Ovary (tissue), 3 donors: ENCODE measurements at regions not wholly inside any gene's neighbourhood (a gene's known extent, or its start where the extent isn't known, plus 50 kb on each side); places are given as distances from the start of the nearest gene placed in this dataset.

Source experiments
- CTCF ChIP-seq, 3 donors: fragments of 450-650 bp in 2 of 3; fragments of 200-600 bp in 1 of 3; IDR thresholded peaks; one replicate each; pipeline versions ENCODE4 v1.5.1 to v1.8.0; 2016 to 2022; ENCODE audit warnings: antibody characterized with exemption in 3 of 3, mild to moderate bottlenecking in 1 of 3
- POLR2A ChIP-seq: fragments of 450-650 bp; IDR thresholded peaks from one replicate; pipeline ENCODE4 v1.6.1; 2017; ENCODE audit warnings: antibody characterized with exemption, mild to moderate bottlenecking, moderate library complexity
- donor health status: DM: no; HTN: no; CAD: no.

GRCh38 chr5:136730426-136730825, 365.1 kb upstream of the TRPC7 start:
- TF ChIP-seq CTCF (IDR thresholded peaks at IDR 0.05) (no peak), POLR2A (no peak)
